Left ventricle myocardium inferior (tissue), 1 donor: ENCODE measurements at regions not wholly inside any gene's neighbourhood (a gene's known extent, or its start where the extent isn't known, plus 50 kb on each side); places are given as distances from the start of the nearest gene placed in this dataset.

Source experiments
- DNase-seq: peaks from one replicate; pipeline ENCODE4 v3.0.0-alpha.2; 2020
- H3K27ac ChIP-seq: fragments of 200-600 bp; replicated peaks from 2 replicates; pipeline ENCODE4 v1.8.0; 2021
- H3K27me3 ChIP-seq: fragments of 200-600 bp; 2 replicates; pipeline ENCODE4 v1.8.0; 2021; ENCODE audit warnings: low read depth
- H3K36me3 ChIP-seq: fragments of 200-600 bp; 2 replicates; pipeline ENCODE4 v1.8.0; 2021
- H3K4me1 ChIP-seq: fragments of 200-600 bp; 2 replicates; pipeline ENCODE4 v1.8.0; 2021
- H3K4me3 ChIP-seq: fragments of 200-600 bp; 2 replicates; pipeline ENCODE4 v1.8.0; 2021; ENCODE audit warnings: mild to moderate bottlenecking, moderate library complexity
- H3K9me3 ChIP-seq: fragments of 200-600 bp; replicated peaks from 2 replicates; pipeline ENCODE4 v1.8.0; 2021
- CTCF ChIP-seq: fragments of 200-600 bp; IDR thresholded peaks from 2 replicates; pipeline ENCODE4 v1.8.0; 2021; ENCODE audit warnings: antibody characterized with exemption, mild to moderate bottlenecking, borderline replicate concordance
- intact Hi-C: fragments of 100-400 bp; cut with micrococcal nuclease; formaldehyde crosslinking; loops from one replicate; pipeline ENCODE4 v1.11.0; 2022
- donor health status: DM: no; HTN: yes; CAD: no; lungs with severe emphysema.

DNA sequence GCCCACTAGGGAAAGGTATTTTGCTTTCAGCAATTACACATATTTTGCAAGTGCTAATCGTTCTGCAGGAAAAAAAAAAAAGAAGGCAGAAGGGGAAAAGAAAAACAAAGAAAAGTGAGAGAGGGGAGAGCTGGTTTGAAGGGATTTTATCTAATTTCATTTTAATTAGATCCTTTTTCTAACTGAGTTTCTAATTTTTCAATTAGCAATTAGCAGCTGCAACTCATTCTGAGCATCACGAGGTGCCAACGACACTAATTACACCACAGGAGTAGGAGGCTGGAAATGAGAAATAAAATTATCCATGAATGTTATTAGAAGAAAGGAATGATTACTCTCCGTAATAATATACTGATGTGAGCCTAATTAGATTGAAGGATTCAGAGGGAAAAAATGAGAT lies 481.0 kb upstream of the CAMK1G start:
- intact Hi-C loops, result no loop called here
- Histone ChIP-seq H3K36me3 (no peaks in the 10 kb centered on the region), H3K27me3 (peaks cover 7% of the 10 kb centered on the region), H3K4me1 (no peaks in the 10 kb centered on the region), H3K9me3 (no peaks in the 10 kb centered on the region), H3K27ac (no peak overlapping the region), H3K4me3 (no peak overlapping the region)
- no peak for DNase-seq
- no peak for TF ChIP-seq CTCF

GRCh38 chr1:209103092-209103491 lies 480.4 kb upstream of the CAMK1G start:
- H3K4me3 ChIP-seq, result no peak overlapping the region
- intact Hi-C loops, result no loop called here

GRCh38 chr1:209104646-209105045 lies 478.9 kb upstream of the CAMK1G start:
- Histone ChIP-seq H3K4me1 (no peaks in the 10 kb centered on the region), H3K27me3 (peaks cover 7% of the 10 kb centered on the region), H3K9me3 (no peaks in the 10 kb centered on the region), H3K27ac (no peak overlapping the region), H3K36me3 (no peaks in the 10 kb centered on the region), H3K4me3 (no peak overlapping the region)
- no peak for DNase-seq
- no peak for TF ChIP-seq CTCF
- intact Hi-C loops, result no loop called here

More at GRCh38 chr1:209103092-209103491, 480.4 kb upstream of the CAMK1G start:
- Histone ChIP-seq H3K27ac (no peak overlapping the region), H3K36me3 (no peaks in the 10 kb centered on the region), H3K4me1 (no peaks in the 10 kb centered on the region), H3K27me3 (peaks cover 7% of the 10 kb centered on the region), H3K9me3 (no peaks in the 10 kb centered on the region)
- DNase-seq, result no peak
- no peak for TF ChIP-seq CTCF

GRCh38 chr1:209105701-209106100 lies 477.8 kb upstream of the CAMK1G start:
- Histone ChIP-seq H3K4me3 (no peak overlapping the region), H3K27ac (no peak overlapping the region), H3K4me1 (no peaks in the 10 kb centered on the region), H3K9me3 (no peaks in the 10 kb centered on the region), H3K27me3 (peaks cover 7% of the 10 kb centered on the region), H3K36me3 (no peaks in the 10 kb centered on the region)
- intact Hi-C loops, result no loop called here
- DNase-seq, result no peak
- no peak for TF ChIP-seq CTCF

GRCh38 chr1:209106237-209106741 lies 477.2 kb upstream of the CAMK1G start:
- Histone ChIP-seq H3K36me3 (no peaks in the 10 kb centered on the region), H3K4me3 (no peak overlapping the region), H3K27ac (no peak overlapping the region), H3K27me3 (peaks cover 7% of the 10 kb centered on the region), H3K9me3 (no peaks in the 10 kb centered on the region), H3K4me1 (no peaks in the 10 kb centered on the region)
- no peak for DNase-seq
- no peak for TF ChIP-seq CTCF
- intact Hi-C loops, result no loop called here
